H1 (cell line): ENCODE measurements at regions not wholly inside any gene's neighbourhood (a gene's known extent, or its start where the extent isn't known, plus 50 kb on each side); places are given as distances from the start of the nearest gene placed in this dataset.

ENCODE experiments used
- ASH2L ChIP-seq: fragments of 200-600, 300-600 bp; sonication (generic); IDR thresholded peaks from one replicate; pipeline ENCODE4 v1.7.1; 2017; ENCODE audit warnings: low read length
- BCL11A ChIP-seq, 2 experiments: IDR thresholded peaks; one replicate each; pipeline ENCODE4 v1.6.1; 2011; ENCODE audit warnings: low read depth in 2 of 2, low read length in 2 of 2, mild to moderate bottlenecking in 2 of 2
- EZH2 ChIP-seq: fragments of 200-600 bp; sonication (generic); IDR thresholded peaks from 2 replicates; pipeline ENCODE4 v1.7.1; 2012; ENCODE audit warnings: low read depth, mild to moderate bottlenecking, moderate library complexity, low read length, inconsistent platforms; ENCODE audit not compliant: severe bottlenecking
- HDAC2 ChIP-seq, 2 experiments: fragments of 300-600 bp in 1 of 2; sonication (generic) in 1 of 2; IDR thresholded peaks; 2 replicates each; pipeline ENCODE4 v1.6.1; 2011 to 2012; ENCODE audit warnings: low read depth in 2 of 2, low read length in 2 of 2, mild to moderate bottlenecking in 2 of 2, moderate library complexity in 2 of 2, borderline replicate concordance in 1 of 2, inconsistent platforms in 1 of 2
- SAP30 ChIP-seq: fragments of 300-600 bp; sonication (generic); IDR thresholded peaks from 2 replicates; pipeline ENCODE4 v1.7.1; 2012; ENCODE audit warnings: low read length, moderate library complexity, mild to moderate bottlenecking, inconsistent platforms; ENCODE audit not compliant: insufficient read depth, insufficient replicate concordance
- ZNF274 ChIP-seq: IDR thresholded peaks from 2 replicates; pipeline ENCODE4 v1.7.0; 2012; ENCODE audit warnings: low read length, borderline replicate concordance; ENCODE audit errors: extremely low read depth
- TF ChIP-seq, protein P1 (sequence below): fragments of 300-600 bp; sonication (generic); IDR thresholded peaks from 2 replicates; pipeline ENCODE4 v1.7.1; 2012; ENCODE audit warnings: low read length, moderate library complexity, mild to moderate bottlenecking, inconsistent platforms; ENCODE audit not compliant: insufficient replicate concordance

DNA sequence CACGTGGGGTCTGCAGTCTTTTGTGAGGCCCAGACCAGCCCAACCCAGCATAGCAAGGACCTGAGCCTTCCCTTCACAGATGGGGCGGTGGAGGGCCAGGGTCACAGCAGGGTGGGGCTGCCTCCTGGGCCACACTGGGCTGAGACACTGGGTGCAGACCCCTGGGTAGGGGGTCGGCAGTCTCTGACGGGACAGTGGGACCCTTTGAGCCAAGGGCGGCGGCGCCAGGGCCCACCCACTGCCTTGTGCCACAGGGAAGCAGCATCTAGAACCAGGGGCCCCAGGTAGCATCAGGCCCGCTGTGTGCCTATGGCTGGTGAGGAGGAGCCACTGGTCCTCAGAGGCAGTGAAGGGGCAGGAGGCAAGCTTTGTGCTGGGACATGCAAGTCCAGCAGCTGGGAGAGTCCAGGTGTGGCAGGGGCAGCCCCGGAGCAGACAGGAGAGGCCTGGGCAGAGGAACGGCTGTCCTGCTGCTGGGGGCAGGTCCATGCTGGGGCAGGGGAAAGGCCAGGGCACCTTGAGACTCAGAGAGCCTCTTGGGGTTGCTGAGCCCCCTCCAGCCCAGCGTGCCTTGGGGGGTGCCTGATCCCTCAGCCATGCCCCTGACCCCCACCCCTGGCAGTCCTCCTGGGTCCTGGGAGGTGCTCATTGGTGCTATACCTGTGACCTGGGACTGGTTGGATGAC, 131.3 kb upstream of the NKX1-1 start (continued):
- TF ChIP-seq, protein P1, sequence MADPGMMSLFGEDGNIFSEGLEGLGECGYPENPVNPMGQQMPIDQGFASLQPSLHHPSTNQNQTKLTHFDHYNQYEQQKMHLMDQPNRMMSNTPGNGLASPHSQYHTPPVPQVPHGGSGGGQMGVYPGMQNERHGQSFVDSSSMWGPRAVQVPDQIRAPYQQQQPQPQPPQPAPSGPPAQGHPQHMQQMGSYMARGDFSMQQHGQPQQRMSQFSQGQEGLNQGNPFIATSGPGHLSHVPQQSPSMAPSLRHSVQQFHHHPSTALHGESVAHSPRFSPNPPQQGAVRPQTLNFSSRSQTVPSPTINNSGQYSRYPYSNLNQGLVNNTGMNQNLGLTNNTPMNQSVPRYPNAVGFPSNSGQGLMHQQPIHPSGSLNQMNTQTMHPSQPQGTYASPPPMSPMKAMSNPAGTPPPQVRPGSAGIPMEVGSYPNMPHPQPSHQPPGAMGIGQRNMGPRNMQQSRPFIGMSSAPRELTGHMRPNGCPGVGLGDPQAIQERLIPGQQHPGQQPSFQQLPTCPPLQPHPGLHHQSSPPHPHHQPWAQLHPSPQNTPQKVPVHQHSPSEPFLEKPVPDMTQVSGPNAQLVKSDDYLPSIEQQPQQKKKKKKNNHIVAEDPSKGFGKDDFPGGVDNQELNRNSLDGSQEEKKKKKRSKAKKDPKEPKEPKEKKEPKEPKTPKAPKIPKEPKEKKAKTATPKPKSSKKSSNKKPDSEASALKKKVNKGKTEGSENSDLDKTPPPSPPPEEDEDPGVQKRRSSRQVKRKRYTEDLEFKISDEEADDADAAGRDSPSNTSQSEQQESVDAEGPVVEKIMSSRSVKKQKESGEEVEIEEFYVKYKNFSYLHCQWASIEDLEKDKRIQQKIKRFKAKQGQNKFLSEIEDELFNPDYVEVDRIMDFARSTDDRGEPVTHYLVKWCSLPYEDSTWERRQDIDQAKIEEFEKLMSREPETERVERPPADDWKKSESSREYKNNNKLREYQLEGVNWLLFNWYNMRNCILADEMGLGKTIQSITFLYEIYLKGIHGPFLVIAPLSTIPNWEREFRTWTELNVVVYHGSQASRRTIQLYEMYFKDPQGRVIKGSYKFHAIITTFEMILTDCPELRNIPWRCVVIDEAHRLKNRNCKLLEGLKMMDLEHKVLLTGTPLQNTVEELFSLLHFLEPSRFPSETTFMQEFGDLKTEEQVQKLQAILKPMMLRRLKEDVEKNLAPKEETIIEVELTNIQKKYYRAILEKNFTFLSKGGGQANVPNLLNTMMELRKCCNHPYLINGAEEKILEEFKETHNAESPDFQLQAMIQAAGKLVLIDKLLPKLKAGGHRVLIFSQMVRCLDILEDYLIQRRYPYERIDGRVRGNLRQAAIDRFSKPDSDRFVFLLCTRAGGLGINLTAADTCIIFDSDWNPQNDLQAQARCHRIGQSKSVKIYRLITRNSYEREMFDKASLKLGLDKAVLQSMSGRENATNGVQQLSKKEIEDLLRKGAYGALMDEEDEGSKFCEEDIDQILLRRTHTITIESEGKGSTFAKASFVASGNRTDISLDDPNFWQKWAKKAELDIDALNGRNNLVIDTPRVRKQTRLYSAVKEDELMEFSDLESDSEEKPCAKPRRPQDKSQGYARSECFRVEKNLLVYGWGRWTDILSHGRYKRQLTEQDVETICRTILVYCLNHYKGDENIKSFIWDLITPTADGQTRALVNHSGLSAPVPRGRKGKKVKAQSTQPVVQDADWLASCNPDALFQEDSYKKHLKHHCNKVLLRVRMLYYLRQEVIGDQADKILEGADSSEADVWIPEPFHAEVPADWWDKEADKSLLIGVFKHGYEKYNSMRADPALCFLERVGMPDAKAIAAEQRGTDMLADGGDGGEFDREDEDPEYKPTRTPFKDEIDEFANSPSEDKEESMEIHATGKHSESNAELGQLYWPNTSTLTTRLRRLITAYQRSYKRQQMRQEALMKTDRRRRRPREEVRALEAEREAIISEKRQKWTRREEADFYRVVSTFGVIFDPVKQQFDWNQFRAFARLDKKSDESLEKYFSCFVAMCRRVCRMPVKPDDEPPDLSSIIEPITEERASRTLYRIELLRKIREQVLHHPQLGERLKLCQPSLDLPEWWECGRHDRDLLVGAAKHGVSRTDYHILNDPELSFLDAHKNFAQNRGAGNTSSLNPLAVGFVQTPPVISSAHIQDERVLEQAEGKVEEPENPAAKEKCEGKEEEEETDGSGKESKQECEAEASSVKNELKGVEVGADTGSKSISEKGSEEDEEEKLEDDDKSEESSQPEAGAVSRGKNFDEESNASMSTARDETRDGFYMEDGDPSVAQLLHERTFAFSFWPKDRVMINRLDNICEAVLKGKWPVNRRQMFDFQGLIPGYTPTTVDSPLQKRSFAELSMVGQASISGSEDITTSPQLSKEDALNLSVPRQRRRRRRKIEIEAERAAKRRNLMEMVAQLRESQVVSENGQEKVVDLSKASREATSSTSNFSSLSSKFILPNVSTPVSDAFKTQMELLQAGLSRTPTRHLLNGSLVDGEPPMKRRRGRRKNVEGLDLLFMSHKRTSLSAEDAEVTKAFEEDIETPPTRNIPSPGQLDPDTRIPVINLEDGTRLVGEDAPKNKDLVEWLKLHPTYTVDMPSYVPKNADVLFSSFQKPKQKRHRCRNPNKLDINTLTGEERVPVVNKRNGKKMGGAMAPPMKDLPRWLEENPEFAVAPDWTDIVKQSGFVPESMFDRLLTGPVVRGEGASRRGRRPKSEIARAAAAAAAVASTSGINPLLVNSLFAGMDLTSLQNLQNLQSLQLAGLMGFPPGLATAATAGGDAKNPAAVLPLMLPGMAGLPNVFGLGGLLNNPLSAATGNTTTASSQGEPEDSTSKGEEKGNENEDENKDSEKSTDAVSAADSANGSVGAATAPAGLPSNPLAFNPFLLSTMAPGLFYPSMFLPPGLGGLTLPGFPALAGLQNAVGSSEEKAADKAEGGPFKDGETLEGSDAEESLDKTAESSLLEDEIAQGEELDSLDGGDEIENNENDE, result no peak
- TF ChIP-seq SAP30 (no peak), HDAC2 (IDR thresholded peaks at IDR 0.05; ENCODE audit: borderline replicate concordance in 1 of 2, low read depth in 2 of 2, low read length in 2 of 2) (no peak), ZNF274 (no peak), ASH2L (no peak), BCL11A (IDR thresholded peaks at IDR 0.05; ENCODE audit: low read depth in 2 of 2, low read length in 2 of 2) (no peak), EZH2 (no peak)
